Vagina (tissue), 2 donors: ENCODE measurements at regions not wholly inside any gene's neighbourhood (a gene's known extent, or its start where the extent isn't known, plus 50 kb on each side); places are given as distances from the start of the nearest gene placed in this dataset.

ENCODE experiments used
- DNase-seq, 2 donors: peaks; one replicate each; pipeline ENCODE4 v3.0.0-alpha.2; 2017; ENCODE audit errors: extremely low spot score in 2 of 2
- H3K27ac ChIP-seq: fragments of 200-600 bp; sonication (generic); one replicate; pipeline ENCODE4 v1.5.1; 2019
- H3K27me3 ChIP-seq: fragments of 200-600 bp; sonication (generic); one replicate; pipeline ENCODE4 v1.5.1; 2019
- H3K36me3 ChIP-seq, 2 donors: fragments of 200-600 bp; sonication (generic); one replicate each; pipeline ENCODE4 v1.5.1; 2017 to 2019
- H3K4me1 ChIP-seq: fragments of 200-600 bp; sonication (generic); one replicate; pipeline ENCODE4 v1.5.1; 2019
- H3K4me3 ChIP-seq, 2 donors: fragments of 200-600 bp; sonication (generic); 1 replicate in 1 of 2; 2 replicates in 1 of 2; pipeline ENCODE4 v1.5.1; 2016 to 2019
- H3K9me3 ChIP-seq: fragments of 200-600 bp; sonication (generic); one replicate; pipeline ENCODE4 v1.5.1; 2019
- POLR2A ChIP-seq, 2 donors: fragments of 450-650 bp; IDR thresholded peaks; one replicate each; pipeline ENCODE4 v1.6.1; 2017; ENCODE audit warnings: antibody characterized with exemption in 2 of 2, mild to moderate bottlenecking in 2 of 2, moderate library complexity in 2 of 2
- POLR2AphosphoS5 ChIP-seq, 2 donors: sonication (generic); formaldehyde crosslinking; IDR thresholded peaks; one replicate each; pipeline ENCODE4 v1.9.0; 2017; ENCODE audit warnings: antibody characterized with exemption in 2 of 2, mild to moderate bottlenecking in 2 of 2, low read depth in 1 of 2; ENCODE audit not compliant: insufficient read depth in 1 of 2
- intact Hi-C: fragments of 100-400 bp; cut with DNase I; formaldehyde crosslinking; loops from one replicate; pipeline ENCODE4 v1.15.1; 2023
- TF ChIP-seq, protein P1 (sequence below), 3 experiments: fragments of 450-650 bp in 2 of 3; fragments of 200-600 bp in 1 of 3; sonication (generic) in 1 of 3; IDR thresholded peaks; one replicate each; pipeline ENCODE4 v1.5.1; 2017 to 2019; ENCODE audit warnings: antibody characterized with exemption in 3 of 3, mild to moderate bottlenecking in 2 of 3, moderate library complexity in 2 of 3

DNA sequence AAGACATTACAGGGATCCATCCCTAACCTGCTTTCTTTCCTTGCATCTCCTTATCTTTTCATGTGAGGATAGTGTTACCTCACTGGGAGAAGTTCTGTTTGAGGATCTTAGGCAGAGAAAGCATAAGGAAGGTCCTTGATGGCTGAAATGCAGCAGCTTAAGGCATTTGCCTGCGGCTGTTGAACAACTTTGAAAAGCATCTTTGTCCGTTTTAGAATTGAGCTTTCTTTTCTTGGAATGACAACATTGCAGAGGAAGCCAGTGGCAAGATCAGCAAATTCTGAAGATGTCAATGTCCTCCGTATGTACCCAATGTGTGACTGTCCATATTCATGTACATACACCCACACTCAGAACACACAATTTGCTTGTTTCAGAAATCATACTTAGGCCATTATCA lies 436.2 kb downstream of the GABRG2 start:
- TF ChIP-seq POLR2A (IDR thresholded peaks at IDR 0.05) (no peak), POLR2AphosphoS5 (IDR thresholded peaks at IDR 0.05; ENCODE audit: insufficient read depth in 1 of 2, low read depth in 1 of 2) (no peak)
- TF ChIP-seq, protein P1, sequence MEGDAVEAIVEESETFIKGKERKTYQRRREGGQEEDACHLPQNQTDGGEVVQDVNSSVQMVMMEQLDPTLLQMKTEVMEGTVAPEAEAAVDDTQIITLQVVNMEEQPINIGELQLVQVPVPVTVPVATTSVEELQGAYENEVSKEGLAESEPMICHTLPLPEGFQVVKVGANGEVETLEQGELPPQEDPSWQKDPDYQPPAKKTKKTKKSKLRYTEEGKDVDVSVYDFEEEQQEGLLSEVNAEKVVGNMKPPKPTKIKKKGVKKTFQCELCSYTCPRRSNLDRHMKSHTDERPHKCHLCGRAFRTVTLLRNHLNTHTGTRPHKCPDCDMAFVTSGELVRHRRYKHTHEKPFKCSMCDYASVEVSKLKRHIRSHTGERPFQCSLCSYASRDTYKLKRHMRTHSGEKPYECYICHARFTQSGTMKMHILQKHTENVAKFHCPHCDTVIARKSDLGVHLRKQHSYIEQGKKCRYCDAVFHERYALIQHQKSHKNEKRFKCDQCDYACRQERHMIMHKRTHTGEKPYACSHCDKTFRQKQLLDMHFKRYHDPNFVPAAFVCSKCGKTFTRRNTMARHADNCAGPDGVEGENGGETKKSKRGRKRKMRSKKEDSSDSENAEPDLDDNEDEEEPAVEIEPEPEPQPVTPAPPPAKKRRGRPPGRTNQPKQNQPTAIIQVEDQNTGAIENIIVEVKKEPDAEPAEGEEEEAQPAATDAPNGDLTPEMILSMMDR (IDR thresholded peaks at IDR 0.05) = no peak

DNA sequence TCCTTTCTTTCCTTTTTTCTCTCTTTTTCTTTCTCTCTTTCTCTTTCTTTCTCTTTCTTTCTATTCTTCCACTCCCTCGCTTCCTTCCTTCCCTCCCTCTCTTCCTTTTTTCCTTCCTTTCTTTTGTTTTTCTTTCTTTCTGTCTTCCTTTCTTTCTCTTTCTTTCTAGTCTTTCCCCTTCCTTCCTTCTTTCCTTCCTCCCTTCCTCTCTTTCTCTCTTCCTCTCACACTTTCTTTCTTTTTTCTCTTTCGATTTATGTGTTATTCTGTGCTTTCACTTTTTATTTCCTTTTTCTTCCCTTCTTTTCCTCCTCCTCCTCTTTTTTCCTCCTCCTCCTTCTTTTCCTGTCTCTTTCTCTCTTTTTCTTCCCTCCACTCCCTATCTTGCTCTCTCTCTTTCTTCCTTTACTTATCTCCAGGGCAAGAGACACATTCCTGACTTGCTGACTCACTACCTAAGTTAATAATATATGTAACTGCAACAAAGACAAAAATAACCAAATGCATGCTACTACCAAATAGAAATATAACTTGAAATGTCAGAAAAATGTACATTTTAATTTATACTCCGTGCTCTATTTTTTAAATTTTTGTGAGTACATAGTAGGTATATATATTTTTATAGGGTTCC lies 445.5 kb downstream of the GABRG2 start:
- no peak for DNase-seq
- intact Hi-C loops = no loop called here
- no peaks in the 10 kb centered on the region for H3K36me3 ChIP-seq
- no peak overlapping the region for H3K27ac ChIP-seq
- no peak overlapping the region for H3K4me3 ChIP-seq
- no peaks in the 10 kb centered on the region for H3K4me1 ChIP-seq
- TF ChIP-seq, protein P1 (IDR thresholded peaks at IDR 0.05) = no peak
- TF ChIP-seq POLR2A (IDR thresholded peaks at IDR 0.05) = no peak
- no peak for TF ChIP-seq POLR2AphosphoS5 (IDR thresholded peaks at IDR 0.05; ENCODE audit: insufficient read depth in 1 of 2, low read depth in 1 of 2)
- no peaks in the 10 kb centered on the region for H3K9me3 ChIP-seq
- no peaks in the 10 kb centered on the region for H3K27me3 ChIP-seq

More for the DNA sequence above, 436.2 kb downstream of the GABRG2 start:
- H3K9me3 ChIP-seq = no peaks in the 10 kb centered on the region
- no peaks in the 10 kb centered on the region for H3K4me1 ChIP-seq
- DNase-seq = no peak
- intact Hi-C loops = no loop called here
- no peak overlapping the region for H3K4me3 ChIP-seq
- no peaks in the 10 kb centered on the region for H3K36me3 ChIP-seq
- no peaks in the 10 kb centered on the region for H3K27me3 ChIP-seq
- H3K27ac ChIP-seq = no peak overlapping the region

DNA sequence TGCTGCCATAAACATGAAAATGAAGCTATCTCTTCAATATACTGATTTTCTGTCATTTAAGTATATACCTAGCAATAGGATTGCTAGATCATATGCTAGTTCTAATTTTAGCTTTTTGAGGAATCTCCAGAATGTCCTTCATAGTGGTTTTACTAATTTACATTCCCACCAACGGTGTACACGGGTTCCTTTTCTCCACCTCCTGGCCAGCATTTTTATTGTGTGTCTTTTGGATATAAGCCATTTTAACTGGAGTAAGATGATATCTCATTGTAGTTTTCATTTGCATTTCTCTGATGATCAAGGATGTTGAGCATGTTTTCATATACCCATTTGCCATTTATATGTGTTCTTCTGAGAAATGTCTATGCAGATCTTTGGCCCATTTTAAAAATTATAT lies 446.5 kb downstream of the GABRG2 start:
- Histone ChIP-seq H3K4me3 (no peak overlapping the region), H3K27ac (no peak overlapping the region), H3K4me1 (no peaks in the 10 kb centered on the region), H3K27me3 (no peaks in the 10 kb centered on the region), H3K9me3 (no peaks in the 10 kb centered on the region), H3K36me3 (no peaks in the 10 kb centered on the region)
- no peak for DNase-seq
- intact Hi-C loops = no loop called here
- TF ChIP-seq POLR2AphosphoS5 (IDR thresholded peaks at IDR 0.05; ENCODE audit: insufficient read depth in 1 of 2, low read depth in 1 of 2) = no peak
- no peak for TF ChIP-seq POLR2A (IDR thresholded peaks at IDR 0.05)
- TF ChIP-seq, protein P1 (IDR thresholded peaks at IDR 0.05) = no peak

DNA sequence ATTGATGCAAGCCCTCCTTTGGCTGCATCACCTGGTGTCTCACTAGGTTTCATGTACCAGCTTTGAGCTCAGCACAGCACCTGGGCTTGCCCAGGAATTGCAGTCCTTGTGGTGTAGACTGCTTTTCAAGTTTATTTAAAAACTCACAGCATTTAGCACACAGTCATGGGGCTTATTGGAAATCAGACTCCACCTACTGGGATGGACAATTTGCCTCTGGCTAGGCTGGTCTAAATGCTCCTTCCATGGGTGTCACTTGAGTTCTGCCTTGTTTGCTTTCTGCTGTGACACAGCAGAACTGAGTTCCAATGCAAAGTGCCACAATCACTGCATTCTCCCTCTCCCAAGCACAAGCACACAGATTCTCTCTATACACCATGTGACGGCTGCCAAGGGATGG lies 453.3 kb downstream of the GABRG2 start:
- TF ChIP-seq POLR2AphosphoS5 (IDR thresholded peaks at IDR 0.05; ENCODE audit: insufficient read depth in 1 of 2, low read depth in 1 of 2) = no peak
- TF ChIP-seq POLR2A (IDR thresholded peaks at IDR 0.05) = no peak
- TF ChIP-seq, protein P1 (IDR thresholded peaks at IDR 0.05) = no peak
- intact Hi-C loops = no loop called here
- no peak for DNase-seq
- no peak overlapping the region for H3K27ac ChIP-seq
- H3K4me3 ChIP-seq = no peak overlapping the region
- H3K36me3 ChIP-seq = no peaks in the 10 kb centered on the region
- no peaks in the 10 kb centered on the region for H3K9me3 ChIP-seq
- no peaks in the 10 kb centered on the region for H3K4me1 ChIP-seq
- H3K27me3 ChIP-seq = no peaks in the 10 kb centered on the region

DNA sequence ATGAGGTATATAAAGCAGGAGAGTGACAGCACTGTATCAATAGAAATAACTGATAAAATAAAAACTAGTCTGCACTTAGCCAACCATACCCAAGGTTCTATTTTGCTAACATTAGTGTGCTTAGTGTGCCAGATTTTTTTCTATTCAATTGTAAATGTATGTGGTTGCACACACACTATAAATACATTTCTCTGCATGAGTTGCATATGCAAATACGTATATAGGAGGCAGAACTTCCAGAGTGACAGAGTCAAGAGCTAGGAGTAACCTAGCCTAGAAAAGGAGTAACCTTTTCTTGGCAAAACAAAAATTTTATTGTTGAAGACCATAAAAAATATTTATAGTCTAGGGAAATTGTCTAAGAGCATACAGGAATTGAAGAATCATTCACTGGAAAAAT lies 461.6 kb downstream of the GABRG2 start:
- Histone ChIP-seq H3K9me3 (no peaks in the 10 kb centered on the region), H3K36me3 (no peaks in the 10 kb centered on the region), H3K4me1 (no peaks in the 10 kb centered on the region), H3K27ac (no peak overlapping the region), H3K27me3 (no peaks in the 10 kb centered on the region), H3K4me3 (no peak overlapping the region)
- DNase-seq = no peak
- intact Hi-C loops = no loop called here
- no peak for TF ChIP-seq POLR2A (IDR thresholded peaks at IDR 0.05)
- TF ChIP-seq, protein P1 (IDR thresholded peaks at IDR 0.05) = no peak
- no peak for TF ChIP-seq POLR2AphosphoS5 (IDR thresholded peaks at IDR 0.05; ENCODE audit: insufficient read depth in 1 of 2, low read depth in 1 of 2)
